GM21576 (cell line): ENCODE measurements at regions not wholly inside any gene's neighbourhood (a gene's known extent, or its start where the extent isn't known, plus 50 kb on each side); places are given as distances from the start of the nearest gene placed in this dataset.

ENCODE experiments used
- ATAC-seq: cut with Tn5 transposase; IDR thresholded peaks from one replicate; pipeline ENCODE4 v1.9.1; 2021; ENCODE audit warnings: mild to moderate bottlenecking, moderate library complexity; ENCODE audit not compliant: unreplicated experiment

- ATAC-seq: no peak
Measured at GRCh38 chr2:137823196-137823595, 141.1 kb upstream of the HNMT start.

DNA sequence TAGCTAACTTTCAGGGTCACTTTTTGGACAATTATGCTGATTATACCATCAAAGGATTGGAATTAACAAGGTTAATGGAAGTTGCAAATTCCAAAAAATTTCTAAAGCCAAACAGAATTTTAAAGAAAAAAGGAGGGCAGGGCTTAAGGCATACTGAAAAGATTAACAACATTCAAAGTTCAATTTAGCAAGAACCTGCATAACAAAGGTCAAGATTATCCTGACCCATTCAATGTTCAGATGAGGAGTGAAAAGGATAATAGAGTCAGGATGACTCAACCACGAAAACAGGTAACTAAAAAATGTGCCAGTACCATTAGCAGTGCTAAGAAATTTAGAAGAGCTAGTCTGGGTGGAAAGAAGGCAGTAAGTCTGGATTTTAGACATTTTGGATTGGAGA is 139.8 kb upstream of the HNMT start:
- no peak for ATAC-seq

DNA sequence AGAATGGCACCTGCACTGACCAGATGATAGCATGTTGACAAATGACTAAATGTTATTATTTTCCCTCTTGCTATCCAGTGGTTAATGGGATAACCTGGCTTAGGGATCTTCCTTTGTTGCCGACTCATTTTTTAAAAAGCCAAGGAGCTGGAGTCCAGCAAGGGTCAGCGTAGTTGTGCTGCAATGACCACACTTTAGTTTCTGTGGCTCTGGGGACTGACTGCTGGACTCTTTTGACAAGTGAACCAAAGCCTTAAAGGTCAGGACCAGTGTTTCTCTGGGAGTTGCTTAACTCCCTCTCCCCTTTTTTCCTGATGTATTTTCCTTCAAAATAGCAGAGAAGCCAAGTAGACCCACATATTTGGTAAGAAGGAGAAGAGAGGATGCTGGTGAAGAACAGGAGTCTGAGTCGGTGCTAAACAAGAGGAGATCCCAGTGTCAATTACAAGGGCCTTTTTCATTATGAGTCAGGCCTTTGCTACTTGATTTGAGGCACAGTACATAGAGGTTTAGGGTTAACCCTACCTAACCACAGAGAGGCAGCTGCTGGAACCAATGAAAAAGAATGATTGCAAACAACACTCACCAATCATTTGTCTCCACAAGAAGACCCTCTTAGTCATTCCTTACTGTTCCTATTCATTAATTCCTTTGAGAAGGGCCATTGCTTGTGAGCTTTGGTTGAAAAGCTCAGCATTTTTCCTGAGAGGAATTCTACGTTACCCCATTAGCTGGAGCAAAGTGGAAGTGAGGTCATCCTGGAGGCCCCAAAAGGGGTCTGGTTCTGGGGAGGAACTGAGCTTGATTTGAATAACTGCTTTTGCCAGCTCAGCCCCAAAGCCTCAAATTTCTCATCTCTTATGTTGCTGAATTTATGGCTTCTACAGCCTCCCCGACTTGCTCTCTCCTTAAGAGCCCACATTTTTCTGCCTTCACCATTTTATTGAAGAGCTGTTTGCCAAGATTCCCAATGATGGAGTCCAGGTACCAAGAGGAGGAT is 137.6 kb upstream of the HNMT start:
- ATAC-seq: peak; percentile 87

DNA sequence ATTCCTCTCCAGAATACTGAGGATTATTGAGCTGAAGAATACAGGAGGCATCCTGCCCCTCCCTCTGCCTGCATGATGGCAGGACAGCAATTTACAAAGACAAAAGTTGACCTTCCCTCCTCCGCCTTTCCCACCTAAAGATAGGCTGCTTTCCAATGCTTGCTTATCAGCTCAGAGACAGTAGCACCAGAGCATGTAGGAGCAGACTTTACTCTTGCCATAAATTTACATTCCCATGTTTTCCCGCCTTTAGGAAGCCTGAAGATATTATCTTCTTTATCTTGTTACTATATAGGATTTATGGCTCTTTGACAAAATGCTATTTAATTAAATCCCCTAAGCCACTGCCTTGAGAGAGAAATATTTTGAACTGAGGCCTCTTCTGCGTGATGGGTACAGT is 135.6 kb upstream of the HNMT start:
- ATAC-seq: no peak

DNA sequence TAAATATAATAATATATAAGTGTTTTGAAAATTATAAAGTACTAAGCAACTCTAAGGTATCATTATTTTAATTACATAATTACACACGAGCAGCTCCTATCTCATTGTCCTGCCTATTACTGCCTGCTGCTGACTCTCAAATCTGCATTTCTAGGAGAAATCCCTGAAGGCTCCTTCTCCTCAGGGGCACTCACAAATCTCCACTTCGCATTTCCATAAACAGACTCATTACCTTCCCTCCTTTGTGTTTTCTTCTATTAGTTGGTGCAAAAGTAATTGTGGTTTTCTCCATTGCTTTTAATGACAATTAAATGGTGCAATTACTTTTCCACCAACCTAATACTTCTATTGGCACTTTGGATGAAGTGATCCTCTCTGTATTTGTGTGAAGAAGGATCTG is 135.0 kb upstream of the HNMT start:
- no peak for ATAC-seq

GRCh38 chr2:137834760-137835379 is 129.4 kb upstream of the HNMT start:
- ATAC-seq: no peak

DNA sequence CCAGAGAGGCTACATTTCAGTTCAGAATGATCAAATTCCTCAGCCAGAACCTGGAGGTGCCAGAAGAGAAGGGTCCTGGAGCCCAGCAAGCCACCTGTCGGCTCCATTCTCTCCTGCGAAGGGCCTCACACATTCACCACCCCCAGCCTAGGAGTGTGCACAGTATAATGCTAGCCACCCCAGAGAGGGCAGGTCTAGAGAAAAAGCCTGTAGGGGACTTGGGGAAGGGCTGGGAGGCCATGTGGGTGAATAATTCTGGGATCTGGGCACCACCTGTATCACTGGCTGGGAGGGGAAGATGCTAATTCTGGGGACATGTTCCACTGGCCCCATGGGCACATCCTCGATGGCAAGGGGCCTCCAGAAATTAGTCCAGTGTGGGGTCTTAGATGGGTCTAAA is 127.6 kb upstream of the HNMT start:
- ATAC-seq: no peak

- ATAC-seq: no peak
Measured at GRCh38 chr2:137837830-137838229, 126.4 kb upstream of the HNMT start.

DNA sequence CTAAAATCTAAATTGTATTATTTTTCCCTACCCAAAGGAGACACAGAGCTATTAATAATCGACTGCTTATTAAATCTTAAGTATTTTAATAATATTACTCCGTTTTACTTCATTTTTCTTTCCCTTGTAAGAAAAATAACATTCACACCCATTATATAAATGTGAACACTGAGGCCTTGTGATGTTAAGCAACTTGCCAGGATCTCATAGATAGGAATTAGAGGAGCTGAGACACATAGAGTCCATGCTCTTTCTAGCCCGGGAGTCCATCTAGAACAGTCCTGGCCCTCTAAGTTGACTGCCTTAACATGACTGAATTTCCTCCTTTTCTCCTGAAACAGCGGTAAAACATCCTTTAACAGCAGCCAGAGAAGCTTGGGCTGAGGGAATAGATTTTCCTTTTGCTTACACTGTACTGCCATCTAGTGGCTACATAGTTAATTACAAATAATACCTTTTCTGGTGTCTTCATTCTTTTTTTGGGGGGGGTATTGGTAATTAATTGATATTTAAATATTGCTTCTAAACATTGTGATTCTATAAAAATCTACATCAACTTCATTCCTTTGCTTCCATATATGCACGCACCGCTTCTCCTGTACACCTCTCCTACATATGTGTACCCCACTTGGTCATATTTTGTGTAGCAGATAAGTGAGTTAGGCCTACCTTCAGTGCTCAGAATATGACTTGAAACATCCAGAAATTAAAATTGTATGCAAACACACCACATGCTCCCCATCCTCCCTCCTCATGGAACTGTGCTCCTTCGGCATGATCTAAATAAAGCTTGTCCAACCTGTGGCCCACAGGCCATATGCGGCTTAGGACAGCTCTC is 125.8 kb upstream of the HNMT start:
- ATAC-seq: no peak

GRCh38 chr2:137842430-137842829 is 121.8 kb upstream of the HNMT start:
- ATAC-seq: no peak

DNA sequence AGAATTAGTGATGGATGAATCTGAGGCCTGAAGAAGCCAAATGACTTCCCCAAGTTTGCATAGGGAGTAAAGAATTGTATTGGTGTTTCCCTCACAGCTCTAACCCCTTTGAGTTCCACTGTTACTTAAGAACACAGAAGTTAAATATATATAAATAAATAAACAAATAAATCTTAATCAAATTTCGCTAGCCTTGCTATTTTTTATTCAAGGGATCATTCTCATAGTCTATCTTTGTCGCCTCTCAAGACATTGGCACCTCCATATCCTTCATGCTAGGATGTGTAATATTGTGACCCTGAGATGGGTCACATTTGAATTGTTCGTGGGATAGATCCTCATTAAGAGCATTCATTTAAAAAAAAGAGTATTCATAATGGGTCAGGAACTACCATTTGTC is 121.3 kb upstream of the HNMT start:
- ATAC-seq: no peak

DNA sequence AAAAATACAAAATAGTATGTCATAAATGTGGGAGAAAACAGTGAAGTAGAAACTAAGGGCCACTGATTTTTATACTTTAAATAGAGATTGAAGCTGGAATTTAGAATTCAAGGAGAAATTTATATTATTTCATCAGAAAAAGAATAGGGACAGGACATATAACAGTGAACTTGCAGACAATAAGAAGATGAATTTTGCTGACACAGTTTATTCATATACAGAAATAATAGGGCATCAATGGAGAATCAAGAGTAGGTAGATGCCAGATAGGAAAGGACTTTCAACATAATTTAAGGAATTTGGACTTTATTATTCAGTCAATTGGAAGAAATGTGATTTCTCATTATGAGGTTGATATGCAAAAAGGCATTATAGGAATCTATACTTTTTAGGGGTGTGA is 118.9 kb upstream of the HNMT start:
- no peak for ATAC-seq

GRCh38 chr2:137846993-137847392 is 117.3 kb upstream of the HNMT start:
- no peak for ATAC-seq

- no peak for ATAC-seq
Measured at GRCh38 chr2:137847443-137847842, 116.8 kb upstream of the HNMT start.

GRCh38 chr2:137857881-137858280 is 106.4 kb upstream of the HNMT start:
- ATAC-seq: no peak

- ATAC-seq: no peak
Measured at GRCh38 chr2:137862651-137863050, 101.6 kb upstream of the HNMT start.

DNA sequence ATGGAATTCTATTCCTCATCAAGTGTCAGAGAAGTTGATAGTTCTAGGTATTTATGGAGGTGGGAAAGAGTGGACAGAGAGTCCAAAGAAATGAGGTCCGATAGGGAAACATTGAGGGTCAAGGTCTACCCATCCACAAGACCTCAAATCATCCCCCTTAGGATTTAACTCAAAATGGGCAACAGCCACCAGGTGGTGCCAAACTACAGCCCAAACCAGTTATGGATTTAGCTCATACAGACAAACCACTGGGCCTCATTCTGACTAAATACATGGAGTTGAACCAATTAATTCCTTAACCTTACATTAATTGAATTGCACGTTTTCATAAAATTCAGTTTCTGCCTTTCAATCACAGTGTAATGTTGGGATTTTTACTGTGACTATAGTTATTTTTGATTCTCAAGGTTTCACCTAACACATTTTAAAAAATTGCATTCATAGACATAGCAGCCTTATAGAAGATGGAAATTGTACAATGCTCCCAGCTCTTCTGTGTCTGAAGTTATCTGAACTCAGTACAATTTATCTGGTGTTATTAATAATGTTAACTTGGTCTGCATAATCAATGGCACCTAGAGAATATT is 98.2 kb upstream of the HNMT start:
- ATAC-seq: peak; percentile 89

GRCh38 chr2:137870682-137871081 is 93.6 kb upstream of the HNMT start:
- no peak for ATAC-seq

DNA sequence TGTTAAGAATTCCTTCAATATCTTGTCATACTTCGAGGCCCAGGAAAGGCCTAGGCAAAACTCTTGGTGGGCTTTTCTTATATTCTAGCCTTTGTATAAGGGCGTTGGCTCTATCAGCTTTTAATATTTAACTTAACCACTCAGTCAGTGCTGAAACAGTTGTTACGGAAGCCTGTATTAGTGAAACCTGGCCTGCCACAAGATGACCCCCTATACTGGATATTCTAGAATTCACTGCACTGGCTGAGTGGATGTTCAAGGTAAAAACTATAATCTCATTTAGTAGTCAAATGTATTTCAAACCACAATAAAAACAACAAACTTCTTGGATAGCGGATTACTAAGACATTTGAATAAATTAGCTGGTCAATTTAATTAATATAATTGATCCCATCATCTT is 91.7 kb upstream of the HNMT start:
- ATAC-seq: no peak

DNA sequence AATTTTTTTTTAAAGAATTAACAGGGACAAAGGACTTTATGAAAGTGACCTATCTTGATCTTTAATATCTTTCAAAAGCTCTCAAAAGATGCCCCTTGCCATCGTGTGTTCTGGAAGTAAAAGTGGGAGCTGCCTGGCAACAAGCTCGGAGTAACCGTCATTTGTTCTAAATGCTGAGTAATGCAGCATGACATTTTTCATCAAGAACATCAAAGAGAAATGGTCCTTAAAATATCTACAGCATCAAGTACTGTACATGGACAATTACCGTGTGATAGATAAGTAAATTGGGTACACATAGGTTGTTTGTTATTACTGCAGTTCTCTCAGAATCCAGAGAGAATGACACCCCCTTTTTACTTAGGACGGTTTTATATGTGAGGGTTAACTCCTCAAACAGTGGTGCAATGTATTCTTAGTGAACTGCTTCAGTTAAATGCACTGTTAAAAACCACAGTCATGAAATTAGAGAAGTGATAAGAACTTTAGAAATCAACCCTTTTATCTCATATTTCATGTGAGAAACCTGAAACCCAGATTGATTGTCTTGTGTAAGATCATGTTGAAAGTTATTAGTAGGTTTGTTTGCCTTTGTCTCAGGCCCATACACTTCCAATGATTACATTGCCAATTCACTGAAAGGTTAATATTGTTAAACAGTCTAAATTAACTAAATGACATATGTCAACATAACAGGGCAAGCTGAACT is 90.6 kb upstream of the HNMT start:
- ATAC-seq: no peak
